SH-SY5Y (cell line): ENCODE measurements at regions not wholly inside any gene's neighbourhood (a gene's known extent, or its start where the extent isn't known, plus 50 kb on each side); places are given as distances from the start of the nearest gene placed in this dataset.

ENCODE experiments used
- GATA2 ChIP-seq: IDR thresholded peaks from 2 replicates; pipeline ENCODE4 v1.6.1; 2011; ENCODE audit warnings: mild to moderate bottlenecking, low read depth, low read length
- GATA3 ChIP-seq: IDR thresholded peaks from 2 replicates; pipeline ENCODE4 v1.6.1; 2011; ENCODE audit warnings: low read depth, mild to moderate bottlenecking, low read length, moderate library complexity

DNA sequence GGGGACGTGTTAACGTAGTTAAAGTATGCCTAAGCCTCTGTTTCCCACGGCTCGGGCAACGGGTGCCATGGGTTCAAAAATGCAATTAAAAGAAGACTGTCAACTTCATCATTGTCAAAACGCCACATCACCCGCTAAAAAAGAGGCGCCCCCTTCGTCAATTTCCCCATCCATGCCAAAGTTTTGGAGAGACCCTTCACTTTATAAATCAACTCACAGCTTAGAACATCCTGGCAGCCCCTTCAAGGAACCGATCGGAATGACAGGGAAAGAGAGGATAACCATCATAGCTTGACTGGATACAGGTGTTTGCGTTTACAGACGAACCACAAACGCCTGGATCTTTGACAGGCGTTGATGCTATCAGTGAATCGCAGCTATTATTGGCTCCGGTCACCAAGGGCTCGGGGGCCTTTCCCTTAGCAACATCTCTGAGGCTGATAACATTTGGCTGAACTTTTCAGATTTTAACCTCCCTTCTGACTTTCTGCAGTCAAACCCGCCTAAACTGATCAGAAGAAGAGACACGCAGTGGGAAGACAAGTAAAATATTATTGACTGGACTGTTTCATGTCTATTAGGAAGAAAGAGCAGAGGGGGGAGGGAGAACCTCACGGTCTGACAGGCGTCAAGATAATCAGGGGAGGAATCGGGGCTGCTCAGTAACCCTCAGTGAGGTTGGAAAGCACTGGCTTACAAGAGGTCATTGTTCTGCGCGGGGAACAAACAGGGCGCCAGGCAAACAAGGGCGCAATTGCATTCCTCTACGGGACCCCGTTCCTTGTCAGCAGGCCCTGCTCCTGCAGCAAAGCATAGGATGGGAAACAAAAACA, 322.5 kb upstream of the ZNF507 start:
- peak; percentile 96 for TF ChIP-seq GATA3
- TF ChIP-seq GATA2 = peak; percentile 99
